H1 (cell line): ENCODE measurements at regions not wholly inside any gene's neighbourhood (a gene's known extent, or its start where the extent isn't known, plus 50 kb on each side); places are given as distances from the start of the nearest gene placed in this dataset.

ENCODE experiments used
- CTCF ChIA-PET: fragments of 300-600 bp; sonication (Branson Sonifier 250); formaldehyde crosslinking; loops from one replicate; lab custom pipeline; 2021; ENCODE audit not compliant: partially characterized antibody; lab: Charles Lee
- POLR2A ChIA-PET: fragments of 300-600 bp; sonication (Branson Sonifier 250); formaldehyde crosslinking; loops from one replicate; lab custom pipeline; 2021; ENCODE audit warnings: inconsistent platforms; ENCODE audit not compliant: partially characterized antibody; lab: Charles Lee
- DNase-seq, 2 experiments: peaks; one replicate each; pipeline versions ENCODE4 v3.0.0 to v3.0.0-alpha.2; 2010 to 2022; ENCODE audit warnings: low spot score in 2 of 2, low read depth in 1 of 2, mixed read lengths in 1 of 2
- FAIRE-seq: peaks from 2 replicates; lab custom pipeline; 2011; peaks lifted over from hg19 to GRCh38; lab: Jason Lieb, UNC
- H2AFZ ChIP-seq: 2 replicates; pipeline ENCODE4 v1.8.1; 2012; ENCODE audit warnings: low read length, inconsistent platforms
- H2AK5ac ChIP-seq: 2 replicates; pipeline ENCODE4 v1.6.1; 2013; ENCODE audit warnings: low read depth, low read length
- H2BK120ac ChIP-seq: replicated peaks from 2 replicates; pipeline ENCODE3; 2013; ENCODE audit warnings: low read depth, low read length, inconsistent platforms
- H2BK12ac ChIP-seq: 2 replicates; pipeline ENCODE4 v1.6.1; 2013; ENCODE audit warnings: low read depth, low read length
- H2BK15ac ChIP-seq: 2 replicates; pipeline ENCODE4 v1.6.1; 2013; ENCODE audit warnings: low read length
- H2BK20ac ChIP-seq: 2 replicates; pipeline ENCODE4 v1.6.1; 2013; ENCODE audit warnings: low read length
- H2BK5ac ChIP-seq: 2 replicates; pipeline ENCODE4 v1.6.1; 2013; ENCODE audit warnings: low read depth, low read length
- H3K14ac ChIP-seq: 2 replicates; pipeline ENCODE4 v1.6.1; 2013; ENCODE audit warnings: inconsistent platforms; ENCODE audit not compliant: insufficient read length
- H3K18ac ChIP-seq: 2 replicates; pipeline ENCODE4 v1.6.1; 2013; ENCODE audit warnings: low read length; ENCODE audit errors: extremely low read depth
- H3K23ac ChIP-seq: 2 replicates; pipeline ENCODE4 v1.6.1; 2013; ENCODE audit warnings: inconsistent platforms; ENCODE audit not compliant: insufficient read length
- H3K23me2 ChIP-seq: 2 replicates; pipeline ENCODE4 v1.6.1; 2013; ENCODE audit warnings: low read depth, low read length
- H3K27ac ChIP-seq: 2 replicates; pipeline ENCODE4 v1.6.1; 2011; ENCODE audit warnings: low read depth, low read length, inconsistent platforms
- H3K27me3 ChIP-seq, 4 experiments: replicated peaks in 1 of 4; 1 replicate in 1 of 4; 2 replicates in 3 of 4; pipeline versions ENCODE4 v1.6.1 to v1.8.1; 2011 to 2013; ENCODE audit warnings: low read length in 3 of 4, mild to moderate bottlenecking in 3 of 4, inconsistent platforms in 2 of 4, mixed read lengths in 2 of 4, moderate library complexity in 1 of 4; ENCODE audit not compliant: control insufficient read depth in 3 of 4, insufficient read depth in 3 of 4; ENCODE audit errors: extremely low read depth in 1 of 4
- H3K36me3 ChIP-seq, 4 experiments: 2 replicates each; pipeline versions ENCODE4 v1.6.1 to v1.8.1; 2011 to 2013; ENCODE audit warnings: mild to moderate bottlenecking in 4 of 4, low read length in 3 of 4, moderate library complexity in 2 of 4, control low read depth in 1 of 4, inconsistent platforms in 1 of 4; ENCODE audit not compliant: insufficient read depth in 4 of 4, control insufficient read depth in 2 of 4
- H3K4ac ChIP-seq: replicated peaks from 2 replicates; pipeline ENCODE3; 2013; ENCODE audit warnings: low read length, low read depth, mixed read lengths, inconsistent platforms; ENCODE audit not compliant: insufficient read length
- H3K4me1 ChIP-seq, 4 experiments: replicated peaks in 1 of 4; 1 replicate in 1 of 4; 2 replicates in 3 of 4; pipeline versions ENCODE4 v1.6.1 to v1.8.1; 2011 to 2013; ENCODE audit warnings: low read length in 3 of 4, inconsistent platforms in 2 of 4, mixed read lengths in 1 of 4; ENCODE audit not compliant: insufficient read depth in 4 of 4, control insufficient read depth in 3 of 4
- H3K4me2 ChIP-seq, 2 experiments: 2 replicates each; pipeline versions ENCODE4 v1.6.1 to v1.8.1; 2011 to 2013; ENCODE audit warnings: low read depth in 2 of 2, low read length in 2 of 2, control low read depth in 1 of 2, inconsistent platforms in 1 of 2, mild to moderate bottlenecking in 1 of 2; ENCODE audit not compliant: insufficient read depth in 1 of 2
- H3K4me3 ChIP-seq, 4 experiments: fragments of 200-600, 300-600 bp in 1 of 4; sonication (generic), shearing (Covaris generic), sonication (Bioruptor Twin) in 1 of 4; 2 replicates each; pipeline versions ENCODE4 v1.5.1 to v1.8.1; 2011 to 2016; ENCODE audit warnings: low read length in 4 of 4, low read depth in 3 of 4, control low read depth in 2 of 4, inconsistent platforms in 2 of 4, mild to moderate bottlenecking in 2 of 4, mixed read lengths in 1 of 4, moderate library complexity in 1 of 4; ENCODE audit not compliant: insufficient read depth in 2 of 4; ENCODE audit errors: extremely low read depth in 1 of 4
- H3K56ac ChIP-seq: replicated peaks from 2 replicates; pipeline ENCODE3; 2013; ENCODE audit warnings: low read depth, mild to moderate bottlenecking, mixed read lengths, low read length, inconsistent platforms; ENCODE audit not compliant: insufficient read length
- H3K79me1 ChIP-seq: 2 replicates; pipeline ENCODE4 v1.6.1; 2013; ENCODE audit warnings: low read depth, low read length, control low read depth
- H3K79me2 ChIP-seq, 2 experiments: 2 replicates each; pipeline versions ENCODE4 v1.6.1 to v1.8.1; 2012 to 2013; ENCODE audit warnings: low read length in 2 of 2, mild to moderate bottlenecking in 2 of 2, inconsistent platforms in 1 of 2; ENCODE audit not compliant: insufficient read depth in 2 of 2, control insufficient read depth in 1 of 2
- H3K9ac ChIP-seq, 4 experiments: replicated peaks in 1 of 4; 1 replicate in 1 of 4; 2 replicates in 3 of 4; pipeline versions ENCODE4 v1.6.1 to v1.8.1; 2011 to 2013; ENCODE audit warnings: low read depth in 3 of 4, low read length in 3 of 4, control low read depth in 2 of 4, mild to moderate bottlenecking in 2 of 4, moderate library complexity in 2 of 4, inconsistent platforms in 1 of 4; ENCODE audit errors: extremely low read depth in 1 of 4
- H3K9me3 ChIP-seq, 2 experiments: 2 replicates each; pipeline versions ENCODE4 v1.6.1 to v1.8.1; 2012 to 2013; ENCODE audit warnings: mild to moderate bottlenecking in 2 of 2, moderate library complexity in 2 of 2, control low read depth in 1 of 2, inconsistent platforms in 1 of 2, low read depth in 1 of 2, low read length in 1 of 2, mixed read lengths in 1 of 2; ENCODE audit not compliant: insufficient read depth in 2 of 2
- H4K20me1 ChIP-seq, 2 experiments: replicated peaks in 1 of 2; 2 replicates each; pipeline versions ENCODE3 to v1.8.1; 2011 to 2013; ENCODE audit warnings: inconsistent platforms in 2 of 2, low read length in 2 of 2, mild to moderate bottlenecking in 1 of 2; ENCODE audit not compliant: insufficient read depth in 2 of 2, control insufficient read depth in 1 of 2
- H4K5ac ChIP-seq: 2 replicates; pipeline ENCODE4 v1.6.1; 2013; ENCODE audit warnings: low read length, low read depth, mixed read lengths, inconsistent platforms; ENCODE audit not compliant: insufficient read length
- H4K8ac ChIP-seq: 2 replicates; pipeline ENCODE4 v1.8.0; 2013; ENCODE audit warnings: mild to moderate bottlenecking, moderate library complexity, low read length, inconsistent platforms; ENCODE audit not compliant: insufficient read depth; ENCODE audit errors: extremely low read depth
- H4K91ac ChIP-seq: replicated peaks from 2 replicates; pipeline ENCODE3; 2013; ENCODE audit warnings: low read length, mixed read lengths, inconsistent platforms; ENCODE audit not compliant: insufficient read length
- ASH2L ChIP-seq: fragments of 200-600, 300-600 bp; sonication (generic); IDR thresholded peaks from one replicate; pipeline ENCODE4 v1.7.1; 2017; ENCODE audit warnings: low read length
- CREB1 ChIP-seq: IDR thresholded peaks from 2 replicates; pipeline ENCODE4 v1.6.1; 2012; ENCODE audit warnings: inconsistent platforms
- GABPA ChIP-seq: IDR thresholded peaks from 2 replicates; pipeline ENCODE4 v1.6.1; 2011; ENCODE audit warnings: mild to moderate bottlenecking, low read length, moderate library complexity, borderline replicate concordance; ENCODE audit not compliant: insufficient read depth
- GTF2F1 ChIP-seq: IDR thresholded peaks from 2 replicates; pipeline ENCODE4 v1.6.1; 2012; ENCODE audit warnings: low read depth, low read length, improper control_type of control experiment, borderline replicate concordance
- POLR2A ChIP-seq, 2 experiments: IDR thresholded peaks; 1 replicate in 1 of 2; 2 replicates in 1 of 2; pipeline ENCODE4 v1.6.1; 2011; ENCODE audit warnings: low read depth in 2 of 2, low read length in 2 of 2, mild to moderate bottlenecking in 2 of 2; ENCODE audit errors: control extremely low read depth in 1 of 2
- POLR2AphosphoS5 ChIP-seq: IDR thresholded peaks from 2 replicates; pipeline ENCODE4 v1.6.1; 2011; ENCODE audit warnings: low read depth, low read length
- SAP30 ChIP-seq: fragments of 300-600 bp; sonication (generic); IDR thresholded peaks from 2 replicates; pipeline ENCODE4 v1.7.1; 2012; ENCODE audit warnings: low read length, moderate library complexity, mild to moderate bottlenecking, inconsistent platforms; ENCODE audit not compliant: insufficient read depth, insufficient replicate concordance
- SIRT6 ChIP-seq: IDR thresholded peaks from one replicate; pipeline ENCODE4 v1.7.1; 2012; ENCODE audit warnings: low read length, inconsistent platforms
- SRF ChIP-seq: IDR thresholded peaks from 2 replicates; pipeline ENCODE4 v1.6.1; 2011; ENCODE audit warnings: mild to moderate bottlenecking, low read depth, low read length, moderate library complexity
- TAF1 ChIP-seq: IDR thresholded peaks from 2 replicates; pipeline ENCODE4 v1.6.1; 2011; ENCODE audit warnings: mild to moderate bottlenecking, low read depth, low read length
- TBP ChIP-seq: IDR thresholded peaks from 2 replicates; pipeline ENCODE4 v1.6.1; 2011; ENCODE audit warnings: low read depth, low read length, improper control_type of control experiment
- TEAD4 ChIP-seq: IDR thresholded peaks from 2 replicates; pipeline ENCODE4 v1.6.1; 2012; ENCODE audit warnings: low read depth, low read length, inconsistent platforms, mixed read lengths
- WGBS, 2 experiments: shearing (Covaris generic) in 1 of 2; methylation state at CpG; one replicate each; pipeline versions ENCODE4 v1.1.6 to v1.1.7; 2013 to 2015; ENCODE audit warnings: low lambda C conversion rate in 2 of 2, mixed read lengths in 2 of 2, inconsistent platforms in 1 of 2, low coverage in 1 of 2, missing lambda C conversion rate in 1 of 2; ENCODE audit not compliant: insufficient replicate concordance in 2 of 2, insufficient coverage in 1 of 2, insufficient read length in 1 of 2; ENCODE audit errors: extremely low coverage in 1 of 2, missing lambda C conversion rate in 1 of 2; 5-methylcytosine and 5-hydroxymethylcytosine counted together

- no peak overlapping the region for H3K23ac ChIP-seq
- no peak overlapping the region for H2BK12ac ChIP-seq
- no peaks in the 10 kb centered on the region for H3K36me3 ChIP-seq
- POLR2A ChIA-PET = interaction anchor here (0.5 kb wide), 1 partner anchor 21 kb away, joined by 3 read pairs; no protein-coding TSS in a partner anchor
- no peak overlapping the region for H2AK5ac ChIP-seq
- no peak overlapping the region for H3K4me3 ChIP-seq
- H4K5ac ChIP-seq = no peak overlapping the region
- no peaks in the 10 kb centered on the region for H3K23me2 ChIP-seq
- H2BK20ac ChIP-seq = no peak overlapping the region
- no peak overlapping the region for H3K27ac ChIP-seq
- no peaks in the 10 kb centered on the region for H3K79me2 ChIP-seq
- TF ChIP-seq GABPA (no peak), GTF2F1 (no peak), ASH2L (no peak), TBP (no peak), POLR2AphosphoS5 (no peak), SAP30 (no peak), TAF1 (no peak), POLR2A (IDR thresholded peaks at IDR 0.05; ENCODE audit: control extremely low read depth in 1 of 2, low read depth in 2 of 2, low read length in 2 of 2) (no peak), TEAD4 (no peak), SIRT6 (no peak), SRF (no peak), CREB1 (no peak)
- no peak overlapping the region for H3K4ac ChIP-seq
- no peak overlapping the region for H3K4me2 ChIP-seq
- H2BK15ac ChIP-seq = no peak overlapping the region
- H2BK5ac ChIP-seq = no peak overlapping the region
- no peaks in the 10 kb centered on the region for H3K9me3 ChIP-seq
- no peaks in the 10 kb centered on the region for H3K4me1 ChIP-seq
- no peak overlapping the region for H3K9ac ChIP-seq
- CTCF ChIA-PET = interaction anchor here (0.5 to 1.7 kb wide), 2 partner anchors 11 to 882 kb away, joined by 4 to 6 read pairs; no protein-coding TSS in a partner anchor
- H4K8ac ChIP-seq = no peak overlapping the region
- H4K20me1 ChIP-seq = no peaks in the 10 kb centered on the region
- H3K56ac ChIP-seq = no peak overlapping the region
- no peaks in the 10 kb centered on the region for H3K27me3 ChIP-seq
- H3K79me1 ChIP-seq = no peaks in the 10 kb centered on the region
- H4K91ac ChIP-seq = no peak overlapping the region
- FAIRE-seq = no peak
- 83% methylated on average over 4 of the region's 4 CpGs; no CpG with 5 or more reads in 1 of the 2 experiments for WGBS, 2 experiments
- no peak overlapping the region for H3K18ac ChIP-seq
- H2BK120ac ChIP-seq = no peak overlapping the region
- H2AFZ ChIP-seq = no peak overlapping the region
- no peak overlapping the region for H3K14ac ChIP-seq
- DNase-seq = no peak
Measured at GRCh38 chr3:110732420-110732819, 339.2 kb upstream of the NECTIN3 start.
